H9 (cell line): ENCODE measurements at regions not wholly inside any gene's neighbourhood (a gene's known extent, or its start where the extent isn't known, plus 50 kb on each side); places are given as distances from the start of the nearest gene placed in this dataset.

Experiments used
- DNase-seq: peaks from one replicate; pipeline ENCODE4 v3.0.0-alpha.2; 2017
- H2AFZ ChIP-seq: one replicate; pipeline ENCODE4 v1.6.1; 2013; ENCODE audit warnings: mild to moderate bottlenecking, low read length, control low read depth, moderate library complexity
- H2AK5ac ChIP-seq: 2 replicates; pipeline ENCODE4 v1.6.1; 2013; ENCODE audit warnings: low read length, control low read depth, mixed read lengths; ENCODE audit not compliant: insufficient read length
- H2BK120ac ChIP-seq: one replicate; pipeline ENCODE4 v1.6.1; 2013; ENCODE audit warnings: low read depth, mild to moderate bottlenecking, low read length, control low read depth, inconsistent platforms; ENCODE audit not compliant: poor library complexity, severe bottlenecking
- H2BK12ac ChIP-seq: 2 replicates; pipeline ENCODE4 v1.6.1; 2013; ENCODE audit warnings: low read length, control low read depth, mixed read lengths, low read depth; ENCODE audit not compliant: insufficient read length
- H2BK15ac ChIP-seq: 2 replicates; pipeline ENCODE4 v1.6.1; 2013; ENCODE audit warnings: low read depth, low read length, control low read depth
- H2BK20ac ChIP-seq: one replicate; pipeline ENCODE4 v1.6.1; 2013; ENCODE audit warnings: low read depth, mild to moderate bottlenecking, low read length, control low read depth, inconsistent platforms; ENCODE audit not compliant: poor library complexity, severe bottlenecking
- H2BK5ac ChIP-seq: 2 replicates; pipeline ENCODE4 v1.6.1; 2013; ENCODE audit warnings: low read length, control low read depth, mixed read lengths; ENCODE audit not compliant: insufficient read length
- H3K14ac ChIP-seq: 2 replicates; pipeline ENCODE4 v1.6.1; 2013; ENCODE audit warnings: low read length, control low read depth; ENCODE audit not compliant: insufficient read depth
- H3K18ac ChIP-seq: 2 replicates; pipeline ENCODE4 v1.6.1; 2013; ENCODE audit warnings: low read depth, mild to moderate bottlenecking, mixed read lengths, low read length, control low read depth; ENCODE audit not compliant: insufficient read length
- H3K23ac ChIP-seq: 2 replicates; pipeline ENCODE4 v1.6.1; 2013; ENCODE audit warnings: low read length, control low read depth, mixed read lengths, low read depth; ENCODE audit not compliant: insufficient read length
- H3K23me2 ChIP-seq: 2 replicates; pipeline ENCODE4 v1.6.1; 2013; ENCODE audit warnings: low read depth, mild to moderate bottlenecking, mixed read lengths, low read length, control low read depth; ENCODE audit not compliant: insufficient read length, poor library complexity, severe bottlenecking
- H3K27ac ChIP-seq: 2 replicates; pipeline ENCODE4 v1.5.1; 2013; ENCODE audit warnings: low read length, control low read depth, mixed read lengths, low read depth; ENCODE audit not compliant: insufficient read length
- H3K27me3 ChIP-seq: 2 replicates; pipeline ENCODE4 v1.6.1; 2013; ENCODE audit warnings: low read length, control low read depth, inconsistent platforms; ENCODE audit not compliant: insufficient read depth
- H3K4ac ChIP-seq: 2 replicates; pipeline ENCODE4 v1.6.1; 2013; ENCODE audit warnings: low read depth, mild to moderate bottlenecking, control low read depth, inconsistent platforms, low read length, moderate library complexity
- H3K4me1 ChIP-seq: 2 replicates; pipeline ENCODE4 v1.6.1; 2013; ENCODE audit warnings: low read length, control low read depth, inconsistent platforms; ENCODE audit not compliant: insufficient read depth
- H3K4me2 ChIP-seq: 2 replicates; pipeline ENCODE4 v1.6.1; 2013; ENCODE audit warnings: low read length, control low read depth, mixed read lengths; ENCODE audit not compliant: insufficient read length, insufficient read depth
- H3K56ac ChIP-seq: 2 replicates; pipeline ENCODE4 v1.6.1; 2013; ENCODE audit warnings: low read depth, mild to moderate bottlenecking, mixed read lengths, low read length, control low read depth; ENCODE audit not compliant: insufficient read length
- H3K79me1 ChIP-seq: 2 replicates; pipeline ENCODE4 v1.6.1; 2013; ENCODE audit warnings: low read depth, mild to moderate bottlenecking, moderate library complexity, low read length, control low read depth, inconsistent platforms; ENCODE audit not compliant: insufficient read depth, poor library complexity, severe bottlenecking
- H3K79me2 ChIP-seq: 2 replicates; pipeline ENCODE4 v1.6.1; 2013; ENCODE audit warnings: low read length, control low read depth, inconsistent platforms; ENCODE audit not compliant: insufficient read depth
- H3K9ac ChIP-seq: 2 replicates; pipeline ENCODE4 v1.6.1; 2013; ENCODE audit warnings: low read length, control low read depth, mixed read lengths; ENCODE audit not compliant: insufficient read length; ENCODE audit errors: extremely low read depth
- H3K9me3 ChIP-seq: one replicate; pipeline ENCODE4 v1.6.1; 2013; ENCODE audit warnings: low read depth, low read length, inconsistent platforms; ENCODE audit not compliant: control insufficient read depth
- H3T11ph ChIP-seq: one replicate; pipeline ENCODE4 v1.6.1; 2013; ENCODE audit warnings: mild to moderate bottlenecking, low read length, control low read depth, inconsistent platforms
- H4K20me1 ChIP-seq: one replicate; pipeline ENCODE4 v1.6.1; 2013; ENCODE audit not compliant: control insufficient read depth, insufficient read length, insufficient read depth
- H4K5ac ChIP-seq: 2 replicates; pipeline ENCODE4 v1.6.1; 2013; ENCODE audit warnings: low read depth, mild to moderate bottlenecking, mixed read lengths, low read length, control low read depth; ENCODE audit not compliant: insufficient read length
- H4K8ac ChIP-seq: replicated peaks from 2 replicates; pipeline ENCODE4 v1.6.1; 2013; ENCODE audit warnings: low read length, control low read depth, mixed read lengths, low read depth; ENCODE audit not compliant: insufficient read length
- H4K91ac ChIP-seq: 2 replicates; pipeline ENCODE4 v1.6.1; 2013; ENCODE audit warnings: low read depth, mild to moderate bottlenecking, moderate library complexity, mixed read lengths, low read length, control low read depth; ENCODE audit not compliant: insufficient read length
- H3K27ac Mint-ChIP-seq, 3 experiments: 2 replicates in 2 of 3; 3 replicates in 1 of 3; pipeline ENCODE4 v1.8.0; 2020 to 2021; ENCODE audit warnings: mixed read lengths in 3 of 3, mild to moderate bottlenecking in 1 of 3, moderate library complexity in 1 of 3
- H3K27me3 Mint-ChIP-seq: 2 replicates; pipeline ENCODE4 v1.8.0; 2021; ENCODE audit warnings: low read depth, mild to moderate bottlenecking, moderate library complexity, mixed read lengths
- H3K36me3 Mint-ChIP-seq, 3 experiments: 2 replicates in 2 of 3; 3 replicates in 1 of 3; pipeline ENCODE4 v1.8.0; 2020 to 2021; ENCODE audit warnings: low read depth in 3 of 3, mixed read lengths in 3 of 3; ENCODE audit not compliant: insufficient read depth in 1 of 3
- H3K4me1 Mint-ChIP-seq, 2 experiments: 2 replicates each; pipeline ENCODE4 v1.8.0; 2020; ENCODE audit warnings: mixed read lengths in 2 of 2
- H3K4me3 Mint-ChIP-seq, 2 experiments: 2 replicates in 1 of 2; 3 replicates in 1 of 2; pipeline ENCODE4 v1.8.0; 2020 to 2021; ENCODE audit warnings: mild to moderate bottlenecking in 2 of 2, mixed read lengths in 2 of 2, moderate library complexity in 1 of 2
- H3K9me3 Mint-ChIP-seq, 2 experiments: 2 replicates in 1 of 2; 3 replicates in 1 of 2; pipeline ENCODE4 v1.8.0; 2020; ENCODE audit warnings: mild to moderate bottlenecking in 2 of 2, mixed read lengths in 2 of 2, moderate library complexity in 1 of 2
- CTCF ChIP-seq: fragments of 200-600 bp; sonication (generic); conservative IDR thresholded peaks from 3 replicates; pipeline ENCODE4 v1.8.0; 2021; ENCODE audit warnings: antibody characterized with exemption, mild to moderate bottlenecking
- WGBS: extraction: QIAGEN DNeasy Blood & Tissue Kit; methylation state at CpG from one replicate; pipeline ENCODE4 v1.1.7; 2013; ENCODE audit warnings: missing lambda C conversion rate, low lambda C conversion rate, mixed read lengths; ENCODE audit not compliant: insufficient read length; ENCODE audit errors: extremely low coverage; 5-methylcytosine and 5-hydroxymethylcytosine counted together

GRCh38 chr5:68714810-68715209 lies 379.0 kb upstream of the SLC30A5 start:
- H3K27me3 Mint-ChIP-seq = no peaks in the 10 kb centered on the region
- no peak overlapping the region for H3K9ac ChIP-seq
- no peak overlapping the region for H2AFZ ChIP-seq
- no peaks in the 10 kb centered on the region for H3K4me1 ChIP-seq
- no peak overlapping the region for H2BK20ac ChIP-seq
- H3K36me3 Mint-ChIP-seq = peaks cover 4 to 21% (median 5%) of the 10 kb centered on the region in 3 experiments; a peak in 5 of 7 replicates
- H3K79me2 ChIP-seq = no peaks in the 10 kb centered on the region
- no peak overlapping the region for H3K4ac ChIP-seq
- no peak overlapping the region for H3K4me3 Mint-ChIP-seq
- WGBS = no CpG with 5 or more reads among the region's 6 CpGs
- no peak overlapping the region for H3K27ac ChIP-seq
- no peaks in the 10 kb centered on the region for H3K9me3 ChIP-seq
- no peak overlapping the region for H4K8ac ChIP-seq
- no peaks in the 10 kb centered on the region for H3K79me1 ChIP-seq
- no peak overlapping the region for H3K56ac ChIP-seq
- H3K4me2 ChIP-seq = no peak overlapping the region
- no peak overlapping the region for H3K27ac Mint-ChIP-seq
- no peaks in the 10 kb centered on the region for H3K27me3 ChIP-seq
- H4K5ac ChIP-seq = no peak overlapping the region
- H4K20me1 ChIP-seq = no peaks in the 10 kb centered on the region
- H3K23ac ChIP-seq = no peak overlapping the region
- no peak for TF ChIP-seq CTCF
- no peaks in the 10 kb centered on the region for H3K23me2 ChIP-seq
- H3T11ph ChIP-seq = no peak overlapping the region
- H2AK5ac ChIP-seq = no peak overlapping the region
- DNase-seq = no peak
- no peak overlapping the region for H2BK5ac ChIP-seq
- H3K9me3 Mint-ChIP-seq = peaks cover 8 to 16% of the 10 kb centered on the region in 2 experiments; a peak in 4 of 5 replicates
- no peak overlapping the region for H2BK15ac ChIP-seq
- H2BK12ac ChIP-seq = no peak overlapping the region
- H4K91ac ChIP-seq = no peak overlapping the region
- no peak overlapping the region for H3K18ac ChIP-seq
- H3K14ac ChIP-seq = no peak overlapping the region
- H3K4me1 Mint-ChIP-seq = 0 out of 4 replicates have a peak, but pooled peaks cover 0 to 5% of the 10 kb centered on the region in 2 experiments
- H2BK120ac ChIP-seq = no peak overlapping the region
